A673 (cell line): ENCODE measurements at regions not wholly inside any gene's neighbourhood (a gene's known extent, or its start where the extent isn't known, plus 50 kb on each side); places are given as distances from the start of the nearest gene placed in this dataset.

ENCODE experiments used
- BruUV-seq: library from RNA; stranded (reverse); fragments of 400-500 nt; replicated peaks from 2 replicates; lab custom pipeline; 2021; lab: Mats Ljungman, UMichigan
- CTCF ChIA-PET: fragments of 300-600 bp; sonication (Branson Sonifier 250); formaldehyde crosslinking; loops from one replicate; lab custom pipeline; 2022; ENCODE audit warnings: antibody characterized with exemption; lab: Charles Lee
- POLR2A ChIA-PET: fragments of 300-600 bp; sonication (Branson Sonifier 250); formaldehyde crosslinking; loops from one replicate; lab custom pipeline; 2022; ENCODE audit warnings: antibody characterized with exemption; ENCODE audit not compliant: low non-redundant PET; lab: Charles Lee
- DNase-seq: peaks from one replicate; pipeline ENCODE4 v3.0.0-alpha.2; 2015; ENCODE audit warnings: low spot score
- H3K27ac ChIP-seq: fragments of 200-600 bp; sonication (generic); 2 replicates; pipeline ENCODE4 v1.5.1; 2016; ENCODE audit warnings: mixed run types, low read depth, mild to moderate bottlenecking, mixed read lengths, antibody characterized with exemption, low read length; ENCODE audit not compliant: poor library complexity, severe bottlenecking
- H3K27me3 ChIP-seq: fragments of 200-600 bp; sonication (generic); replicated peaks from 2 replicates; pipeline ENCODE4 v1.6.1; 2017; ENCODE audit warnings: mixed run types, low read depth, mild to moderate bottlenecking, mixed read lengths, antibody characterized with exemption, low read length; ENCODE audit not compliant: insufficient read depth, poor library complexity
- H3K36me3 ChIP-seq: fragments of 200-600 bp; sonication (generic); 2 replicates; pipeline ENCODE4 v1.6.1; 2016; ENCODE audit warnings: mixed run types, mild to moderate bottlenecking, mixed read lengths, antibody characterized with exemption, low read length; ENCODE audit not compliant: insufficient read depth, poor library complexity, severe bottlenecking
- H3K4me1 ChIP-seq: fragments of 200-600 bp; sonication (generic); 2 replicates; pipeline ENCODE4 v1.6.1; 2017; ENCODE audit warnings: mixed run types, mild to moderate bottlenecking, mixed read lengths, antibody characterized with exemption, low read length; ENCODE audit not compliant: insufficient read depth, poor library complexity, severe bottlenecking
- H3K4me3 ChIP-seq: fragments of 200-600 bp; sonication (generic); 2 replicates; pipeline ENCODE4 v1.5.1; 2016; ENCODE audit warnings: low read depth, mixed run types, mild to moderate bottlenecking, mixed read lengths, low read length; ENCODE audit not compliant: poor library complexity, severe bottlenecking
- H3K9me3 ChIP-seq: fragments of 200-600 bp; sonication (generic); 2 replicates; pipeline ENCODE4 v1.6.1; 2016; ENCODE audit warnings: mixed run types, low read depth, mild to moderate bottlenecking, mixed read lengths, antibody characterized with exemption, low read length; ENCODE audit not compliant: poor library complexity, severe bottlenecking
- EZH2 ChIP-seq: fragments of 200-600 bp; sonication (generic); IDR thresholded peaks from 2 replicates; pipeline ENCODE4 v1.6.1; 2017; ENCODE audit warnings: borderline replicate concordance, low read depth, mild to moderate bottlenecking, mixed read lengths, antibody characterized with exemption, low read length; ENCODE audit not compliant: poor library complexity, severe bottlenecking
- intact Hi-C: fragments of 100-400 bp; cut with micrococcal nuclease; formaldehyde crosslinking; loops from one replicate; pipeline ENCODE4 v1.10.0; 2022; ENCODE audit not compliant: unreplicated experiment
- TF ChIP-seq, protein P1 (sequence below): fragments of 300-800, 200-600 bp; sonication (generic); conservative IDR thresholded peaks from 2 replicates; pipeline ENCODE4 v1.5.1; 2017; ENCODE audit warnings: low read depth, mild to moderate bottlenecking, antibody characterized with exemption, low read length, moderate library complexity, mixed read lengths

DNA sequence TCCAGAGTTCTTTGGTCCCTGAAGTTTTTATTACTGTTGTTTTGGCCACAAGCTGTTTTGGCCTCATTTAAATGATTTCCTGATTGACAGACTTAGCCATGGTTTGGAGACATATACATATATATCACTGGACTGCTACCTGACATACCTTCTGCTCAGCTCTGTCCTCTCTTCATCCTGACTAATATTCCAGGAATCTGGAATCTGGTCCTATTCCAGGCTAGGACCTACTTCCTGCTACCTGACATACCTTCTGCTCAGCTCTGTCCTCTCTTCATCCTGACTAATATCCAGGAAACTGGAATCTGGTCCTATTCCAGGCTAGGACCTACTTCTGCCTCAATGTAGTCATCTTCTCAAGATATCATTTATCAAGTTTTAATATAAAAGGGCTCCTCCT, 724.4 kb upstream of the ROBO1 start:
- Histone ChIP-seq H3K4me3 (no peak overlapping the region), H3K36me3 (no peaks in the 10 kb centered on the region), H3K4me1 (no peaks in the 10 kb centered on the region), H3K27me3 (no peaks in the 10 kb centered on the region), H3K27ac (no peak overlapping the region), H3K9me3 (no peaks in the 10 kb centered on the region)
- TF ChIP-seq, protein P1, sequence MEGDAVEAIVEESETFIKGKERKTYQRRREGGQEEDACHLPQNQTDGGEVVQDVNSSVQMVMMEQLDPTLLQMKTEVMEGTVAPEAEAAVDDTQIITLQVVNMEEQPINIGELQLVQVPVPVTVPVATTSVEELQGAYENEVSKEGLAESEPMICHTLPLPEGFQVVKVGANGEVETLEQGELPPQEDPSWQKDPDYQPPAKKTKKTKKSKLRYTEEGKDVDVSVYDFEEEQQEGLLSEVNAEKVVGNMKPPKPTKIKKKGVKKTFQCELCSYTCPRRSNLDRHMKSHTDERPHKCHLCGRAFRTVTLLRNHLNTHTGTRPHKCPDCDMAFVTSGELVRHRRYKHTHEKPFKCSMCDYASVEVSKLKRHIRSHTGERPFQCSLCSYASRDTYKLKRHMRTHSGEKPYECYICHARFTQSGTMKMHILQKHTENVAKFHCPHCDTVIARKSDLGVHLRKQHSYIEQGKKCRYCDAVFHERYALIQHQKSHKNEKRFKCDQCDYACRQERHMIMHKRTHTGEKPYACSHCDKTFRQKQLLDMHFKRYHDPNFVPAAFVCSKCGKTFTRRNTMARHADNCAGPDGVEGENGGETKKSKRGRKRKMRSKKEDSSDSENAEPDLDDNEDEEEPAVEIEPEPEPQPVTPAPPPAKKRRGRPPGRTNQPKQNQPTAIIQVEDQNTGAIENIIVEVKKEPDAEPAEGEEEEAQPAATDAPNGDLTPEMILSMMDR = no peak
- TF ChIP-seq EZH2 = no peak
- ChIA-PET CTCF (no interaction called here), POLR2A (no interaction called here)
- intact Hi-C loops = no loop called here
- no TSS peak for BruUV-seq
- DNase-seq = no peak

DNA sequence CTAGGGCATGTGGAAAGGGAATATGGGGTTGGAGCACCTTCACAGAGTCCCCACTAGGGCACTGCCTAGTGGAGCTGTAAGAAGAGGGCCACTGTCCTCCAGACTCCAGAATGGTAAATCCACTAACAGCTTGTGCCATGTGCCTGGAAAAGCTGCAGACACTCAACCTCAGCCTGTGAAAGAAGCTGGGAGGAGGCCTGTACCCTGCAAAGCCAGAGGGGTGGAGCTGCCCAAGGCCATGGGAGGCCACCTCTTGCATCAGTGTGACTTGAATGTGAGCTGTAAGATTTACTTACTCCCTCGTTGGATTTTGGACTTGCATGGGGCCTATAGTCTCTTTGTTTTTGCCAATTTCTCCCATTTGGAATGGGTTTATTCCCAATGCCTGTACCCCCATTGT, 705.2 kb upstream of the ROBO1 start:
- DNase-seq = no peak
- Histone ChIP-seq H3K27ac (no peak overlapping the region), H3K27me3 (no peaks in the 10 kb centered on the region), H3K9me3 (no peaks in the 10 kb centered on the region), H3K4me1 (no peaks in the 10 kb centered on the region), H3K4me3 (no peak overlapping the region), H3K36me3 (no peaks in the 10 kb centered on the region)
- intact Hi-C loops = no loop called here
- BruUV-seq = no TSS peak
- TF ChIP-seq EZH2 = no peak
- TF ChIP-seq, protein P1 = no peak
- ChIA-PET CTCF (no interaction called here), POLR2A (no interaction called here)

DNA sequence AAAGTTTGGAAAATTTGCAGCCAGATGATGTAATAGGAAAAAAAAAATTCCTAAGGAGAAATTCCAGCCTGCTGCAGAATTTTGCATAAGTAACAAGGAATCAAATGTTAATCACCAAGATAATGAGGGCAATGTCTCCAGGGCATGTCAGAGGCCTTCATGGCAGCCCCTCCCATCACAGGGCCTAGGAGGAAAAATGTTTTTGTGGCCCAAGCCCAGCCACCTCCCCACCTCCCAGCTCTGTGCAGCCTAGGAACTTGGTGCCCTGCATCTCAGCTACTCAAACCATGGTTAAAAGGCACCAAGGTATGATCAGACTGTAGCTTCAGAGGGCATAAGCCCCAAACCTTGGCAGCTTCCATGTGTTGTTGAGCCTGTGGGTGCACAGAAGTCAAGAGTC, 704.7 kb upstream of the ROBO1 start:
- Histone ChIP-seq H3K4me3 (no peak overlapping the region), H3K4me1 (no peaks in the 10 kb centered on the region), H3K36me3 (no peaks in the 10 kb centered on the region), H3K27ac (no peak overlapping the region), H3K9me3 (no peaks in the 10 kb centered on the region), H3K27me3 (no peaks in the 10 kb centered on the region)
- DNase-seq = no peak
- CTCF ChIA-PET = no interaction called here
- POLR2A ChIA-PET = no interaction called here
- intact Hi-C loops = no loop called here
- TF ChIP-seq, protein P1 = no peak
- TF ChIP-seq EZH2 = no peak
- no TSS peak for BruUV-seq
